Hepatocyte (in vitro differentiated cells): ENCODE measurements at regions not wholly inside any gene's neighbourhood (a gene's known extent, or its start where the extent isn't known, plus 50 kb on each side); places are given as distances from the start of the nearest gene placed in this dataset.

ENCODE experiments used
- DNase-seq: peaks from one replicate; pipeline ENCODE4 v3.0.0-alpha.2; 2016; ENCODE audit warnings: low spot score
- H2AFZ ChIP-seq: fragments of 200-600 bp; sonication (generic); 2 replicates; pipeline ENCODE4 v1.6.0; 2016; ENCODE audit warnings: antibody characterized with exemption, mild to moderate bottlenecking
- H3K27ac ChIP-seq: fragments of 200-600 bp; sonication (generic); 2 replicates; pipeline ENCODE4 v1.5.1; 2016; ENCODE audit warnings: mild to moderate bottlenecking
- H3K27me3 ChIP-seq: fragments of 200-600 bp; sonication (generic); 2 replicates; pipeline ENCODE4 v1.6.1; 2016
- H3K36me3 ChIP-seq: fragments of 200-600 bp; sonication (generic); replicated peaks from 2 replicates; pipeline ENCODE4 v1.5.1; 2016; ENCODE audit warnings: low read depth; ENCODE audit not compliant: insufficient read depth
- H3K4me1 ChIP-seq: fragments of 200-600 bp; sonication (generic); 2 replicates; pipeline ENCODE4 v1.5.1; 2016; ENCODE audit warnings: mild to moderate bottlenecking, moderate library complexity; ENCODE audit not compliant: insufficient read depth
- H3K4me2 ChIP-seq: fragments of 200-600 bp; sonication (generic); 2 replicates; pipeline ENCODE4 v1.6.0; 2016
- H3K4me3 ChIP-seq: fragments of 200-600 bp; sonication (generic); 2 replicates; pipeline ENCODE4 v1.5.1; 2016; ENCODE audit warnings: mild to moderate bottlenecking
- H3K79me2 ChIP-seq: fragments of 200-600 bp; sonication (generic); 2 replicates; pipeline ENCODE4 v1.6.0; 2017; ENCODE audit warnings: mild to moderate bottlenecking
- H3K9me2 ChIP-seq: fragments of 200-600 bp; sonication (generic); replicated peaks from 2 replicates; pipeline ENCODE4 v1.6.0; 2017; ENCODE audit warnings: mild to moderate bottlenecking; ENCODE audit not compliant: insufficient read depth
- H3K9me3 ChIP-seq: fragments of 200-600 bp; sonication (generic); 2 replicates; pipeline ENCODE4 v1.5.1; 2016; ENCODE audit warnings: low read depth, mild to moderate bottlenecking
- H4K20me1 ChIP-seq: fragments of 200-600 bp; sonication (generic); 2 replicates; pipeline ENCODE4 v1.6.0; 2016; ENCODE audit warnings: mild to moderate bottlenecking; ENCODE audit not compliant: insufficient read depth, poor library complexity, severe bottlenecking
- EZH2 ChIP-seq: fragments of 200-600 bp; sonication (generic); IDR thresholded peaks from 2 replicates; pipeline ENCODE4 v1.6.1; 2016; ENCODE audit warnings: antibody characterized with exemption, mild to moderate bottlenecking, borderline replicate concordance
- EZH2phosphoT487 ChIP-seq: fragments of 200-600 bp; sonication (generic); IDR thresholded peaks from one replicate; pipeline ENCODE4 v1.6.1; 2018; ENCODE audit warnings: antibody characterized with exemption, mild to moderate bottlenecking, low read depth, moderate library complexity; ENCODE audit not compliant: unreplicated experiment, severe bottlenecking
- WGBS: methylation state at CpG from one replicate; pipeline ENCODE4 v1.1.6; 2016; ENCODE audit warnings: low lambda C conversion rate; ENCODE audit errors: missing lambda C conversion rate; 5-methylcytosine and 5-hydroxymethylcytosine counted together
- TF ChIP-seq, protein P1 (sequence below): fragments of 200-600 bp; sonication (generic); IDR thresholded peaks from 2 replicates; pipeline ENCODE4 v1.5.1; 2016; ENCODE audit warnings: antibody characterized with exemption, mild to moderate bottlenecking; ENCODE audit not compliant: poor library complexity

DNA sequence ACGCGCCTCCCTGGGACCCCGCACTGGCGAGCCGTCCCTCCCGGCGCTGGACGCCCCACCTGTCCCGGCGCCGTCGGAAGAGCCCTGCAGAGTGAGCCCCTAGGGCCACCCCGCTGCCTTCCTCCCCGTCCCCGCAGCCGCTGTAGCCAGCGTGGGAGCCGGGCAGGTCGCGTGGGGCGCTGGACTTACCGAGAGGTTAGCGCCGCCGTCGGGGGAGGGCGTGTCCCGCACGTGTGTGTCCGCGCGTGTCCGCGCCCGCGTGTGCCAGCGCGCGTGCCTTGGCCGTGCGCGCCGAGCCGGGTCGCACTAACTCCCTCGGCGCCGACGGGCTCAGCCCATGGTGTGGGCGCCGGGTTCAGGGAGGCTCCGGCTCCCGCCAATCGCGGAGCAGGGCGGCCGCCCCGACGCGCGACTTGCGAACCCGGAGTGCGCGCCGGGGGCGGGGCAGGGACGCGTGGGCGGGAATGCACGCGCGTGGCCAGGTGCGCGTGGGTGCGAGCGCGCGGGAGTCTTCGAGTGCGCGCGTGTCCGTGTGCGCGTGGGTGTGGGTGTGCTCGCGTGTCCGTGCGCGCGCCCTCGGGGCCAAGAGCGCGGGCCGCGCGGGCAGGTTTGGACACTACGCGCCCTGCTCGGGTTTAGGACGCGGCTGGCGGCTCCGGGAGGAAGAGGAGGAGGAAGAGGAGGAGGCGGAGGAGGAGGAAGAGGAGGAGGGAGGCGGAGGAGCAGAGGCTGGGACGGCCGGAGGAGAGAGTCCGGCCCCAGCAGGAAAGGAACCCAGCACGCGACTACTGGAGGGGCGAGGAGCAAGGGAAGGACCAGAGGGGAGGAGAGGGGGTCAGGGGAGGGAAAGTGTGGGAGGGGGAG is 145.2 kb upstream of the ETS2 start:
- peak overlapping the region; percentile 80 for H3K27ac ChIP-seq
- peak; percentile 45 for DNase-seq
- 2% methylated on average over 56 of the region's 113 CpGs for WGBS
- no peaks in the 10 kb centered on the region for H3K9me2 ChIP-seq
- TF ChIP-seq EZH2phosphoT487 (peak; percentile 25), EZH2 (peak; percentile 18)
- TF ChIP-seq, protein P1, sequence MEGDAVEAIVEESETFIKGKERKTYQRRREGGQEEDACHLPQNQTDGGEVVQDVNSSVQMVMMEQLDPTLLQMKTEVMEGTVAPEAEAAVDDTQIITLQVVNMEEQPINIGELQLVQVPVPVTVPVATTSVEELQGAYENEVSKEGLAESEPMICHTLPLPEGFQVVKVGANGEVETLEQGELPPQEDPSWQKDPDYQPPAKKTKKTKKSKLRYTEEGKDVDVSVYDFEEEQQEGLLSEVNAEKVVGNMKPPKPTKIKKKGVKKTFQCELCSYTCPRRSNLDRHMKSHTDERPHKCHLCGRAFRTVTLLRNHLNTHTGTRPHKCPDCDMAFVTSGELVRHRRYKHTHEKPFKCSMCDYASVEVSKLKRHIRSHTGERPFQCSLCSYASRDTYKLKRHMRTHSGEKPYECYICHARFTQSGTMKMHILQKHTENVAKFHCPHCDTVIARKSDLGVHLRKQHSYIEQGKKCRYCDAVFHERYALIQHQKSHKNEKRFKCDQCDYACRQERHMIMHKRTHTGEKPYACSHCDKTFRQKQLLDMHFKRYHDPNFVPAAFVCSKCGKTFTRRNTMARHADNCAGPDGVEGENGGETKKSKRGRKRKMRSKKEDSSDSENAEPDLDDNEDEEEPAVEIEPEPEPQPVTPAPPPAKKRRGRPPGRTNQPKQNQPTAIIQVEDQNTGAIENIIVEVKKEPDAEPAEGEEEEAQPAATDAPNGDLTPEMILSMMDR, result no peak
- peak overlapping the region; percentile 88 for H3K4me2 ChIP-seq
- no peaks in the 10 kb centered on the region for H3K36me3 ChIP-seq
- no peaks in the 10 kb centered on the region for H3K9me3 ChIP-seq
- H2AFZ ChIP-seq, result peak overlapping the region; percentile 67
- H3K27me3 ChIP-seq, result peaks cover 96% of the 10 kb centered on the region
- H3K4me1 ChIP-seq, result peaks cover 4% of the 10 kb centered on the region
- no peaks in the 10 kb centered on the region for H4K20me1 ChIP-seq
- H3K79me2 ChIP-seq, result no peaks in the 10 kb centered on the region
- peak overlapping the region; percentile 44 for H3K4me3 ChIP-seq

DNA sequence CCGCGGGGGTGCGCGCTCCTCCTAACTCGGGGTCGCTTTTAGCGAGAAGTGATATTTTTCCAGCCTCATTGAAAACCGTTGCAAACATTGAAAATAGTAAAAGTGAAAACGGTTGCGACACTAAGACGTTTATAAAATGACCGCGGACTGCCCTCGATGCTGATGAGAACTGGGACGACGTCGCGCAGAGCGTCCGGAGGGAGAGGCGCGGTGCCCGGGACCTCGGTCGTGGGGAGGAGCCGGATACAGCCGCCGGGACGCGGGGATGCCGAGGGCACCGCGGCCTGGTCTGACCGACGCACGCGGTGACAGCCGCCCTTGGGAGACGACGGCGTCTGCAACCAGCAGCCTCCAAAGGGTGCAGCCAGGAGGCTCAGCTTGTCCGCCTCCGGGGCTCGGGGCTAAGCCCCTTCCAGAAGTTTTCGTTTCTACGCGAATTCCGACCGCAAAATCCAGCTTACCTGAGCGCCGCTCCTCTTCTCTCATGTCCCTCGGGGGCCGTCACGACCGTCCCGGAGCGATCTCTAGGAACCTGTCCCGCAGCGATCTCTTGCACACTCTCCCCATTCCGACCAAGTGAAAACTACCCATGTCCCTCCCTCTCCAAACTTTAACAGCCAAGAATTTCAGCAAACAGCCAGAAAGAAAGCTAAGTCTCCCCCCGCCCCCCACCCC is 144.4 kb upstream of the ETS2 start:
- Histone ChIP-seq H2AFZ (peak overlapping the region; percentile 67), H3K9me3 (no peaks in the 10 kb centered on the region), H3K9me2 (no peaks in the 10 kb centered on the region), H4K20me1 (no peaks in the 10 kb centered on the region), H3K36me3 (no peaks in the 10 kb centered on the region), H3K79me2 (no peaks in the 10 kb centered on the region), H3K4me2 (peak overlapping the region; percentile 88), H3K4me1 (peaks cover 4% of the 10 kb centered on the region), H3K27ac (peak overlapping the region; percentile 80), H3K27me3 (peaks cover 88% of the 10 kb centered on the region), H3K4me3 (peak overlapping the region; percentile 44)
- WGBS, result 1% methylated on average over 54 of the region's 61 CpGs
- no peak for TF ChIP-seq EZH2phosphoT487
- no peak for TF ChIP-seq EZH2
- TF ChIP-seq, protein P1, result no peak
- peak; percentile 30 for DNase-seq

DNA sequence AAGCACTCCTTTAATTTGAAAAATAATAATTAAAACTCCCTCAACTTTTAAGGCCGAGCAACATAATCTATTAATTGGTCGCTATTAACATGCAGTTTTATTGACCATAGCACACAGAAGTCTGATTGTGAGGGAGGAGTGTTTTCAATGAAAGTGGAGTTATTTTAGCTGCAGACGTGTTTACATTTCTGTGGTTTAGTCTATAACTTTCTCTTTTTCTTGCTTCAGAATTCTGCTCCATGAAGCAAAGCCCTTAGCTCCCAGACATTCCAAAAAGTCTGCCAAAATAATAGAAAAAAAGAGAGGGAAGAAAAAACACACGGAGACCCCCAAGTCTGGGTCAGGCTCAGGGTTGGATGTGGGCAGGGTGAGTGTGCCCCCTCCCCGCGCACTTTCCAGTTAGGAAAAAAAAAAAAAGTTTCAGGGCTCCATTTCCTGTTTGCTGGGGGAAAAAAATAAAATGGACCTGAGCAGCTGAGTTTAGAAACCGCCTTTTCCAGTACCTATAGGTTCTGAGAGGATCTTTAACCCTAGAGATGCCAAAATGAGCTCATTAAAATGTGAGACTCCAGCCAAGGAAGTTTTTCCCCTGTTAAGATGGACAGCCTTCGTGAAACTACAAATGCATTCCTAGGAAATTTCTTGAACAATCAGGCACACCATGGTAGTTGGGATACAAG is 143.7 kb upstream of the ETS2 start:
- H3K27ac ChIP-seq, result peak overlapping the region; percentile 80
- no peak for DNase-seq

More for the DNA sequence above, 143.7 kb upstream of the ETS2 start:
- peak overlapping the region; percentile 88 for H3K4me2 ChIP-seq
- TF ChIP-seq, protein P1, result no peak
- TF ChIP-seq EZH2phosphoT487 (peak; percentile 94), EZH2 (peak; percentile 8)
- H3K4me1 ChIP-seq, result peaks cover 4% of the 10 kb centered on the region
- H3K79me2 ChIP-seq, result no peaks in the 10 kb centered on the region
- no peaks in the 10 kb centered on the region for H3K36me3 ChIP-seq
- H3K9me2 ChIP-seq, result no peaks in the 10 kb centered on the region
- peak overlapping the region; percentile 44 for H3K4me3 ChIP-seq
- 16% methylated on average over 8 of the region's 8 CpGs for WGBS
- H2AFZ ChIP-seq, result peak overlapping the region; percentile 67
- H3K27me3 ChIP-seq, result peaks cover 81% of the 10 kb centered on the region
- H3K9me3 ChIP-seq, result no peaks in the 10 kb centered on the region
- no peaks in the 10 kb centered on the region for H4K20me1 ChIP-seq
